ENCODE measurements at regions not wholly inside any gene's neighbourhood (a gene's known extent, or its start where the extent isn't known, plus 50 kb on each side); places are given as distances from the start of the nearest gene placed in this dataset.

GRCh38 chr13:55120631-55121030 lies 2020.1 kb upstream of the PRR20A start:
- TF ChIP-seq CREB5 (CRISPR knock-in tag; IDR thresholded peaks at IDR 0.05; ENCODE audit: low read depth) (no peak), PATZ1 (CRISPR knock-in tag; IDR thresholded peaks at IDR 0.05; ENCODE audit: borderline replicate concordance) (no peak), CSDC2 (CRISPR knock-in tag; IDR thresholded peaks at IDR 0.05) (no peak), TSHZ2 (CRISPR knock-in tag; IDR thresholded peaks at IDR 0.05) (no peak)
